Activated T-helper 17 cell treated with anti-CD3 and anti-CD28 coated beads, Interleukin-2, amount 50 U/mL, for 72 hours (primary cell): ENCODE measurements at regions not wholly inside any gene's neighbourhood (a gene's known extent, or its start where the extent isn't known, plus 50 kb on each side); places are given as distances from the start of the nearest gene placed in this dataset.

Experiments used
- ATAC-seq: fragments of 150-1000 bp; cut with Tn5 transposase; replicated peaks from 2 replicates; pipeline ENCODE4 v1.10.0; 2021; ENCODE audit warnings: mild to moderate bottlenecking, moderate library complexity
- H3K27ac Mint-ChIP-seq: one replicate; pipeline ENCODE4 v1.8.0; 2022; ENCODE audit warnings: mixed read lengths
- H3K27me3 Mint-ChIP-seq: one replicate; pipeline ENCODE4 v1.8.0; 2022; ENCODE audit warnings: mixed read lengths
- H3K36me3 Mint-ChIP-seq: one replicate; pipeline ENCODE4 v1.8.0; 2022; ENCODE audit warnings: low read depth, mild to moderate bottlenecking, mixed read lengths
- H3K4me1 Mint-ChIP-seq: one replicate; pipeline ENCODE4 v1.8.0; 2022; ENCODE audit warnings: mixed read lengths
- H3K4me3 Mint-ChIP-seq: one replicate; pipeline ENCODE4 v1.8.0; 2022; ENCODE audit warnings: mild to moderate bottlenecking, mixed read lengths
- H3K9me3 Mint-ChIP-seq: one replicate; pipeline ENCODE4 v1.8.0; 2022; ENCODE audit warnings: mixed read lengths

GRCh38 chr6:98695091-98695801 is 139.1 kb upstream of the POU3F2 start:
- Mint-ChIP-seq H3K27me3 (peaks cover 5% of the 10 kb centered on the region), H3K27ac (no peak overlapping the region), H3K9me3 (peaks cover 4% of the 10 kb centered on the region), H3K4me3 (no peak overlapping the region), H3K36me3 (no peaks in the 10 kb centered on the region), H3K4me1 (no peaks in the 10 kb centered on the region)
- ATAC-seq: no peak

GRCh38 chr6:98711380-98711779 is 123.0 kb upstream of the POU3F2 start:
- ATAC-seq: no peak
- no peak overlapping the region for H3K4me3 Mint-ChIP-seq
- H3K27ac Mint-ChIP-seq: no peak overlapping the region
- H3K36me3 Mint-ChIP-seq: no peaks in the 10 kb centered on the region
- H3K27me3 Mint-ChIP-seq: peaks cover 10% of the 10 kb centered on the region
- H3K4me1 Mint-ChIP-seq: no peaks in the 10 kb centered on the region
- H3K9me3 Mint-ChIP-seq: no peaks in the 10 kb centered on the region

- H3K9me3 Mint-ChIP-seq: no peaks in the 10 kb centered on the region
- no peak for ATAC-seq
- H3K27ac Mint-ChIP-seq: no peak overlapping the region
- H3K4me3 Mint-ChIP-seq: no peak overlapping the region
- peaks cover 34% of the 10 kb centered on the region for H3K27me3 Mint-ChIP-seq
- H3K36me3 Mint-ChIP-seq: no peaks in the 10 kb centered on the region
- H3K4me1 Mint-ChIP-seq: no peaks in the 10 kb centered on the region
These were observed 118.0 kb upstream of the POU3F2 start for GRCh38 chr6:98716341-98716740.

DNA sequence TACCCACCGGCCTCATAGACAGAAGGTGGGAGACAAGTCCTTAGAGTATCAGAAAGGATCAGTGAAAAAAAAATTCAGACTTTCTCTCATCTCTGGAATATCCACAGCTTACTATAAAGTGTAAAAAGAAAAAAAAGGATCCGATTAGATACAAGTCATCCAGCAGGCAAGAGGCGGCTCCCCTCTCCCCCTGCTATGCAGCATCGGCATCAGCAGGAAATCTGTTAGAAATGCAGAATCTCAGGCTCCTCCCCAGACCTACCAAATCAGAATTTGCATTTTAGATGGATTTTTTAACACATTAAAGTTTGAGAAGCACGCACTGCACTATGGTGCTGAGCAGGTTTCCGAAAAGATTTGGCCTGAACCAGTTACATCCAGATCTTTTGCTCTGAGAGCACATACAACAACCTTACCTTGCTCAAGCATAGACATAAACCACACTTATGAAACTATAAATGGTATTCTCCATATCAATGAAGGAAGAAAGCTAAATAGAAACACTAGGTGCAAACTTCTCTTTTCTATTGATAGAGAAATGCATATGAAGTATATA is 117.0 kb upstream of the POU3F2 start:
- no peaks in the 10 kb centered on the region for H3K36me3 Mint-ChIP-seq
- no peaks in the 10 kb centered on the region for H3K4me1 Mint-ChIP-seq
- H3K4me3 Mint-ChIP-seq: no peak overlapping the region
- no peak overlapping the region for H3K27ac Mint-ChIP-seq
- no peak for ATAC-seq
- H3K27me3 Mint-ChIP-seq: peaks cover 31% of the 10 kb centered on the region
- no peaks in the 10 kb centered on the region for H3K9me3 Mint-ChIP-seq

DNA sequence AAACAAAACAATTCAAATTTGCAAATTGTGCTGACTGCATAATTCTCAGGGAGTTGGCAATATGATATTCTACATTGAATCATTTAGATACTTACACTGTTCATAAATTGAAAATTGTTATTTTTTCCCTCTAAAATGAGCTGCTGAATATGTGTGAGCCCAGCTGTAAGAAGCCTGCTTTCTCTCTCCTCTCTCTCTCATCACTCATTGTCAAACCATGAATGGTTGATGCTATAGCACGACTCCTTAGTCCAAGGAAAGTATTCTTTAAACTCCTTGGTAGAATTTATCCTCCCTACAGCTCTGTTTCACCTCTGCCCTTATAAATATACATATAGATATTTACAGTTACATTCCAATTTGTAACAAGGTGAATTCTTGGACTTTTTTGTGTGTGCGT is 116.4 kb upstream of the POU3F2 start:
- H3K9me3 Mint-ChIP-seq: no peaks in the 10 kb centered on the region
- no peaks in the 10 kb centered on the region for H3K4me1 Mint-ChIP-seq
- H3K27ac Mint-ChIP-seq: no peak overlapping the region
- H3K36me3 Mint-ChIP-seq: no peaks in the 10 kb centered on the region
- ATAC-seq: no peak
- H3K4me3 Mint-ChIP-seq: no peak overlapping the region
- H3K27me3 Mint-ChIP-seq: peaks cover 31% of the 10 kb centered on the region

GRCh38 chr6:98724537-98724936 is 109.8 kb upstream of the POU3F2 start:
- H3K27me3 Mint-ChIP-seq: peaks cover 6% of the 10 kb centered on the region
- ATAC-seq: no peak
- H3K9me3 Mint-ChIP-seq: no peaks in the 10 kb centered on the region
- no peaks in the 10 kb centered on the region for H3K4me1 Mint-ChIP-seq
- no peaks in the 10 kb centered on the region for H3K36me3 Mint-ChIP-seq
- no peak overlapping the region for H3K27ac Mint-ChIP-seq
- H3K4me3 Mint-ChIP-seq: no peak overlapping the region

DNA sequence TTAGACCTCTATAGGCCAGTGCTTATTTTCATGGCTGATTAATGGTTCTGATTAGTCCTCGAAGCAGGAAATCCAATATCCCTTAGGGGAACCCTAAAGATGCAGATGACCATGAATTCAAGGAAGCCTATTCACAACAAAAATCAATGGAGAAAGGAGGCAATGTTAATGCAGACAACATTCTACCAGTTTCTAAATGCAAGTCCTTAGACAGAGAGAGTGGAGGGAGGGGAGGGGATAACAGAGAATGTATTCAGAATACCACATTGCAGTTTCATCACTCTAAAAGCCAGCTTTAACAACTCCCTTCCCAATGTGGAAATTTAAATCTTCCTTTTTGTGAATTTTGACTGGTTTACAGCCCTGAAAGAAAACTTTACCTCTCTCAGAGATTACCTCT is 87.1 kb upstream of the POU3F2 start:
- Mint-ChIP-seq H3K27me3 (peaks cover 16% of the 10 kb centered on the region), H3K27ac (no peak overlapping the region), H3K4me1 (no peaks in the 10 kb centered on the region), H3K36me3 (no peaks in the 10 kb centered on the region), H3K4me3 (no peak overlapping the region), H3K9me3 (peaks cover 5% of the 10 kb centered on the region)
- no peak for ATAC-seq

DNA sequence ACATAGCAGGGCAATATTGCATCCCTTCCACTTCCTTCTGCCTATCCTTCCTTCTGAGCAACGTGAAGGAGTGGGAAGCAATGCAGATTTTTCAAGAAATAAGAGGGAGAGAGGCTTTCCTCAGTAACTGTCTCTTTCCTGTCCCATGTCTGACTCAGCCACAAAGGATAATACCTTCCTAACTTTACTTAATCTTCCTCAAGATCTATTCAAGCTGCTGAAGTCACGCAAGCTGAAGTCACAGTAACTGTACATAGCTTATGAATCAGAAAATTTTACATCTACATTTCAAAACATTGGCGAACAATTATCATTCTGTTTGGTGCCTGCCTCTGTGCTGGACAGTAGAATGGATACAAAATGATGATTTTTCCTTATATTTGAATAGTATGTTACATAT is 86.4 kb upstream of the POU3F2 start:
- H3K27me3 Mint-ChIP-seq: peaks cover 16% of the 10 kb centered on the region
- no peak for ATAC-seq
- no peaks in the 10 kb centered on the region for H3K4me1 Mint-ChIP-seq
- no peaks in the 10 kb centered on the region for H3K36me3 Mint-ChIP-seq
- peaks cover 5% of the 10 kb centered on the region for H3K9me3 Mint-ChIP-seq
- no peak overlapping the region for H3K27ac Mint-ChIP-seq
- no peak overlapping the region for H3K4me3 Mint-ChIP-seq

DNA sequence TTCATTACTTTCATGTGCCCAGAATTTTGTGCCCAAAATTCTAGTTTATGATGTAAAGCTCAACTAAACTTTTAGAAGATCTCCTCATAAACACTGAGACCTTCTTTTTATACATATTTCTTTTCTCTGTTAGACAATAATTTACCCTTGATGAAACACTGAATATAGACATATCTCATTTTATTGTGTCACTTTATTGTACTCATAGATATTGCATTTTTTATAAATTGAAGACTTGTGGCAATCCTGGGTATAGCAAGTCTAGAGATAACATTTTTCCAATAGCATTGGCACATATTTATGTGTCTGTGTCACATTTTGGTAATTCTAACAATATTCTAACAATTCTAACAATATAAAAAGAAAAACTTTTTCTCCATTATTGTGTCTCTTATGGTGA is 74.9 kb upstream of the POU3F2 start:
- H3K9me3 Mint-ChIP-seq: peaks cover 13% of the 10 kb centered on the region
- peaks cover 17% of the 10 kb centered on the region for H3K27me3 Mint-ChIP-seq
- no peak overlapping the region for H3K4me3 Mint-ChIP-seq
- ATAC-seq: no peak
- H3K36me3 Mint-ChIP-seq: no peaks in the 10 kb centered on the region
- H3K4me1 Mint-ChIP-seq: peaks cover 6% of the 10 kb centered on the region
- H3K27ac Mint-ChIP-seq: no peak overlapping the region

- Mint-ChIP-seq H3K4me3 (peak overlapping the region; percentile 9), H3K9me3 (peaks cover 9% of the 10 kb centered on the region), H3K4me1 (peaks cover 6% of the 10 kb centered on the region), H3K27ac (no peak overlapping the region), H3K27me3 (peaks cover 28% of the 10 kb centered on the region), H3K36me3 (no peaks in the 10 kb centered on the region)
- no peak for ATAC-seq
These were observed 69.9 kb upstream of the POU3F2 start for GRCh38 chr6:98764373-98764911.

GRCh38 chr6:98769546-98769945 is 64.8 kb upstream of the POU3F2 start:
- Mint-ChIP-seq H3K4me3 (no peak overlapping the region), H3K4me1 (no peaks in the 10 kb centered on the region), H3K36me3 (no peaks in the 10 kb centered on the region), H3K27ac (no peak overlapping the region), H3K27me3 (peaks cover 32% of the 10 kb centered on the region), H3K9me3 (no peaks in the 10 kb centered on the region)
- ATAC-seq: no peak

GRCh38 chr6:98775205-98775604 is 59.2 kb upstream of the POU3F2 start:
- H3K27me3 Mint-ChIP-seq: peaks cover 38% of the 10 kb centered on the region
- no peak for ATAC-seq
- H3K36me3 Mint-ChIP-seq: no peaks in the 10 kb centered on the region
- no peak overlapping the region for H3K27ac Mint-ChIP-seq
- H3K9me3 Mint-ChIP-seq: no peaks in the 10 kb centered on the region
- H3K4me3 Mint-ChIP-seq: no peak overlapping the region
- no peaks in the 10 kb centered on the region for H3K4me1 Mint-ChIP-seq

GRCh38 chr6:98777762-98778161 is 56.6 kb upstream of the POU3F2 start:
- no peaks in the 10 kb centered on the region for H3K9me3 Mint-ChIP-seq
- no peaks in the 10 kb centered on the region for H3K36me3 Mint-ChIP-seq
- H3K27ac Mint-ChIP-seq: no peak overlapping the region
- no peak overlapping the region for H3K4me3 Mint-ChIP-seq
- ATAC-seq: peak; percentile 76
- peaks cover 39% of the 10 kb centered on the region for H3K27me3 Mint-ChIP-seq
- no peaks in the 10 kb centered on the region for H3K4me1 Mint-ChIP-seq

- H3K27me3 Mint-ChIP-seq: peaks cover 37% of the 10 kb centered on the region
- H3K27ac Mint-ChIP-seq: no peak overlapping the region
- no peaks in the 10 kb centered on the region for H3K4me1 Mint-ChIP-seq
- H3K36me3 Mint-ChIP-seq: no peaks in the 10 kb centered on the region
- ATAC-seq: no peak
- no peaks in the 10 kb centered on the region for H3K9me3 Mint-ChIP-seq
- no peak overlapping the region for H3K4me3 Mint-ChIP-seq
These were observed 54.8 kb upstream of the POU3F2 start for GRCh38 chr6:98779618-98780017.

GRCh38 chr6:98782772-98783171 is 51.6 kb upstream of the POU3F2 start:
- Mint-ChIP-seq H3K27ac (no peak overlapping the region), H3K4me1 (no peaks in the 10 kb centered on the region), H3K4me3 (no peak overlapping the region), H3K36me3 (no peaks in the 10 kb centered on the region), H3K27me3 (peaks cover 41% of the 10 kb centered on the region), H3K9me3 (no peaks in the 10 kb centered on the region)
- peak; percentile 31 for ATAC-seq
